ENCODE measurements at regions not wholly inside any gene's neighbourhood (a gene's known extent, or its start where the extent isn't known, plus 50 kb on each side); places are given as distances from the start of the nearest gene placed in this dataset.
A peak's percentile ranks its signal among the peaks of the same experiment; 100 is the strongest.
"Not testable (repeated sequence)": the region's sequence is repeated elsewhere in the genome, so short reads cannot be mapped to it uniquely, and the experiment has no call there.

GRCh38 chr6:131443014-131443413, 130.0 kb upstream of the ARG1 start:
- TF ChIP-seq, protein P1, sequence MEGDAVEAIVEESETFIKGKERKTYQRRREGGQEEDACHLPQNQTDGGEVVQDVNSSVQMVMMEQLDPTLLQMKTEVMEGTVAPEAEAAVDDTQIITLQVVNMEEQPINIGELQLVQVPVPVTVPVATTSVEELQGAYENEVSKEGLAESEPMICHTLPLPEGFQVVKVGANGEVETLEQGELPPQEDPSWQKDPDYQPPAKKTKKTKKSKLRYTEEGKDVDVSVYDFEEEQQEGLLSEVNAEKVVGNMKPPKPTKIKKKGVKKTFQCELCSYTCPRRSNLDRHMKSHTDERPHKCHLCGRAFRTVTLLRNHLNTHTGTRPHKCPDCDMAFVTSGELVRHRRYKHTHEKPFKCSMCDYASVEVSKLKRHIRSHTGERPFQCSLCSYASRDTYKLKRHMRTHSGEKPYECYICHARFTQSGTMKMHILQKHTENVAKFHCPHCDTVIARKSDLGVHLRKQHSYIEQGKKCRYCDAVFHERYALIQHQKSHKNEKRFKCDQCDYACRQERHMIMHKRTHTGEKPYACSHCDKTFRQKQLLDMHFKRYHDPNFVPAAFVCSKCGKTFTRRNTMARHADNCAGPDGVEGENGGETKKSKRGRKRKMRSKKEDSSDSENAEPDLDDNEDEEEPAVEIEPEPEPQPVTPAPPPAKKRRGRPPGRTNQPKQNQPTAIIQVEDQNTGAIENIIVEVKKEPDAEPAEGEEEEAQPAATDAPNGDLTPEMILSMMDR (IDR thresholded peaks at IDR 0.05): no peak
- Histone ChIP-seq H3K36me3 (ENCODE audit: insufficient read depth, low read length) (no peaks in the 10 kb centered on the region), H3K9me3 (ENCODE audit: control insufficient read depth in 1 of 2, insufficient read depth in 1 of 2, low read length in 2 of 2) (no peaks in the 10 kb centered on the region), H3K27me3 (ENCODE audit: control insufficient read depth in 1 of 2, insufficient read depth in 2 of 2, low read length in 2 of 2) (no peaks in the 10 kb centered on the region), H3K4me1 (ENCODE audit: insufficient read depth, low read length) (peaks cover 29% of the 10 kb centered on the region), H3K27ac (ENCODE audit: low read depth in 1 of 2, low read length in 2 of 2) (peak overlapping the region in 1 of 2 donors; percentile 27), H3K4me3 (ENCODE audit: low read length) (peak overlapping the region; percentile 58)
- peak overlapping the region; percentile 82 for H3K27ac Mint-ChIP-seq
- H3K36me3 Mint-ChIP-seq (ENCODE audit: low read depth): peaks cover 37% of the 10 kb centered on the region
- peaks cover 66% of the 10 kb centered on the region for H3K4me1 Mint-ChIP-seq (ENCODE audit: low read depth)
- DNase-seq (peak in 2 of 14 experiments; percentile 7 to 22), ATAC-seq (ENCODE audit: poor library complexity) (peak; percentile 25)
- intact Hi-C loops (cut with DNase I, micrococcal nuclease): no loop called here
- peaks cover 7% of the 10 kb centered on the region for H3K9me3 Mint-ChIP-seq
- POLR2A ChIA-PET: no interaction called here
- no peaks in the 10 kb centered on the region for H3K27me3 Mint-ChIP-seq
- peak overlapping the region; percentile 89 for H3K4me3 Mint-ChIP-seq
- CTCF ChIA-PET: no interaction called here

GRCh38 chr6:131443514-131443913, 129.5 kb upstream of the ARG1 start:
- POLR2A ChIA-PET: interaction anchor here (1.1 to 1.3 kb wide), 3 partner anchors 162 to 260 kb away, joined by 3 to 5 read pairs (median 4); no protein-coding TSS in a partner anchor

DNA sequence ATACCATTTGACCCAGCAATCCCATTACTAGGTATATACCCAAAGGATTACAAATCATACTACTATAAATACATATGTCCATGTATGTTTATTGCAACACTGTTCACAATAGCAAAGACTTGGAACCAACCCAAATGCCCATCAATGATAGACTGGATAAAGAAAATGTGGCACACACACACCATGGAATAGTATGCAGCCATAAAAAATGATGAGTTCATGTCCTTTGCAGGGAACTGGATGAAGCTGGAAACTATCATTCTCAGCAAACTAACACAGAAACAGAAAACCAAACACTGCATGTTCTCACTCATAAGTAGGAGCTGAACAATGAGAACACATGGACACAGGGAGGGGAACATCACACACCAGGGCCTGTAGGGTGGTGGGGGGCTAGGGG, 127.7 kb upstream of the ARG1 start:
- peaks cover 53% of the 10 kb centered on the region for H3K4me1 Mint-ChIP-seq (ENCODE audit: low read depth)

More at GRCh38 chr6:131443514-131443913, 129.5 kb upstream of the ARG1 start:
- intact Hi-C loops (cut with DNase I, micrococcal nuclease): no loop called here
- no peaks in the 10 kb centered on the region for H3K9me3 ChIP-seq (ENCODE audit: control insufficient read depth in 1 of 2, insufficient read depth in 1 of 2, low read length in 2 of 2)
- peak overlapping the region; percentile 5 to 27 for H3K27ac ChIP-seq (ENCODE audit: low read depth in 1 of 2, low read length in 2 of 2)
- peak overlapping the region; percentile 58 for H3K4me3 ChIP-seq (ENCODE audit: low read length)
- peak overlapping the region; percentile 89 for H3K4me3 Mint-ChIP-seq
- DNase-seq (peak in 10 of 14 experiments; percentile 9 to 61 (median 32)), ATAC-seq (ENCODE audit: poor library complexity) (peak; percentile 88)
- CTCF ChIA-PET: no interaction called here
- H3K4me1 Mint-ChIP-seq (ENCODE audit: low read depth): peaks cover 63% of the 10 kb centered on the region
- H3K27ac Mint-ChIP-seq: peak overlapping the region; percentile 82
- H3K9me3 Mint-ChIP-seq: peaks cover 6% of the 10 kb centered on the region
- H3K27me3 Mint-ChIP-seq: no peaks in the 10 kb centered on the region
- peaks cover 29% of the 10 kb centered on the region for H3K4me1 ChIP-seq (ENCODE audit: insufficient read depth, low read length)
- no peaks in the 10 kb centered on the region for H3K36me3 ChIP-seq (ENCODE audit: insufficient read depth, low read length)
- H3K27me3 ChIP-seq (ENCODE audit: control insufficient read depth in 1 of 2, insufficient read depth in 2 of 2, low read length in 2 of 2): no peaks in the 10 kb centered on the region
- TF ChIP-seq, protein P1 (IDR thresholded peaks at IDR 0.05): no peak
- H3K36me3 Mint-ChIP-seq (ENCODE audit: low read depth): peaks cover 32% of the 10 kb centered on the region

GRCh38 chr6:131450861-131451260, 122.2 kb upstream of the ARG1 start:
- Mint-ChIP-seq H3K9me3 (peaks cover 3% of the 10 kb centered on the region), H3K27ac (no peak overlapping the region), H3K4me1 (ENCODE audit: low read depth) (peaks cover 29% of the 10 kb centered on the region), H3K4me3 (no peak overlapping the region), H3K27me3 (no peaks in the 10 kb centered on the region), H3K36me3 (ENCODE audit: low read depth) (no peaks in the 10 kb centered on the region)
- H3K36me3 ChIP-seq (ENCODE audit: insufficient read depth, low read length): no peaks in the 10 kb centered on the region
- no peaks in the 10 kb centered on the region for H3K9me3 ChIP-seq (ENCODE audit: control insufficient read depth in 1 of 2, insufficient read depth in 1 of 2, low read length in 2 of 2)
- H3K27ac ChIP-seq (ENCODE audit: low read depth in 1 of 2, low read length in 2 of 2): no peak overlapping the region
- no peak for DNase-seq
- H3K4me3 ChIP-seq (ENCODE audit: low read length): no peak overlapping the region
- ChIA-PET CTCF (no interaction called here), POLR2A (interaction anchor here (1.0 to 1.3 kb wide), 2 partner anchors 11 to 251 kb away, joined by 3 read pairs; no protein-coding TSS in a partner anchor)
- ATAC-seq (ENCODE audit: poor library complexity): no peak
- H3K4me1 ChIP-seq (ENCODE audit: insufficient read depth, low read length): no peaks in the 10 kb centered on the region
- no peaks in the 10 kb centered on the region for H3K27me3 ChIP-seq (ENCODE audit: control insufficient read depth in 1 of 2, insufficient read depth in 2 of 2, low read length in 2 of 2)
- TF ChIP-seq, protein P1 (IDR thresholded peaks at IDR 0.05): no peak
- intact Hi-C loops (cut with DNase I, micrococcal nuclease): no loop called here

More for the DNA sequence above, 127.7 kb upstream of the ARG1 start:
- peaks cover 14% of the 10 kb centered on the region for H3K36me3 Mint-ChIP-seq (ENCODE audit: low read depth)
- H3K9me3 Mint-ChIP-seq; H3K9me3 ChIP-seq (ENCODE audit: control insufficient read depth in 1 of 2, insufficient read depth in 1 of 2, low read length in 2 of 2); POLR2A ChIA-PET; H3K27me3 ChIP-seq (ENCODE audit: control insufficient read depth in 1 of 2, insufficient read depth in 2 of 2, low read length in 2 of 2); H3K27me3 Mint-ChIP-seq; DNase-seq; H3K36me3 ChIP-seq (ENCODE audit: insufficient read depth, low read length); intact Hi-C loops (cut with DNase I, micrococcal nuclease); CTCF ChIA-PET; ATAC-seq (ENCODE audit: poor library complexity); H3K4me3 ChIP-seq (ENCODE audit: low read length); H3K27ac ChIP-seq (ENCODE audit: low read depth in 1 of 2, low read length in 2 of 2); H3K4me3 Mint-ChIP-seq: not testable (repeated sequence)
- H3K4me1 ChIP-seq (ENCODE audit: insufficient read depth, low read length): peaks cover 27% of the 10 kb centered on the region
- peak overlapping the region; percentile 82 for H3K27ac Mint-ChIP-seq

Measured in CD4-positive, alpha-beta T cell (primary cell).